ENCODE measurements at regions not wholly inside any gene's neighbourhood (a gene's known extent, or its start where the extent isn't known, plus 50 kb on each side); places are given as distances from the start of the nearest gene placed in this dataset.

DNA sequence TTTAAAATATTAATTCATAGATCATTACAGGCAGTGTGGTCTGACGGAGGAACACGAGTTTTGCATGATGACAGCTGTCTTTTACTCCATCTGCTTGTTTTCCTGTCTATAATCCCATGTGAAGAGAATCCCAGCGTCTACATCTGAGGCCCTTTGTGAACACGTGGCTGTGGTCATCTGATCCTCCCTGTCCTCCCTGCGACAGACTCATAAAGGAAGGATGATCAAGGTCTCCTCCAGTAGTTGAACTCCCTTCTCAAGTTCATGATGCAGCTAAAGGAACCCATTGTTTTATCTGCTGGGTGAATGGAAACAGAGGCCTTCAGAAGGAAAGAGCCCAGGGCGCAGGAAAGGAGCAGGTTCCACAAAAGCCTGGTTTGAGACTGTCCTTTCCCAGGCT lies 435.8 kb upstream of the JARID2 start:
- TF ChIP-seq KDM6A (CRISPR knock-in tag; IDR thresholded peaks at IDR 0.05; ENCODE audit: low read depth) = no peak
- TF ChIP-seq RAD21 (CRISPR knock-in tag; IDR thresholded peaks at IDR 0.05) = no peak
- TF ChIP-seq, protein P1, sequence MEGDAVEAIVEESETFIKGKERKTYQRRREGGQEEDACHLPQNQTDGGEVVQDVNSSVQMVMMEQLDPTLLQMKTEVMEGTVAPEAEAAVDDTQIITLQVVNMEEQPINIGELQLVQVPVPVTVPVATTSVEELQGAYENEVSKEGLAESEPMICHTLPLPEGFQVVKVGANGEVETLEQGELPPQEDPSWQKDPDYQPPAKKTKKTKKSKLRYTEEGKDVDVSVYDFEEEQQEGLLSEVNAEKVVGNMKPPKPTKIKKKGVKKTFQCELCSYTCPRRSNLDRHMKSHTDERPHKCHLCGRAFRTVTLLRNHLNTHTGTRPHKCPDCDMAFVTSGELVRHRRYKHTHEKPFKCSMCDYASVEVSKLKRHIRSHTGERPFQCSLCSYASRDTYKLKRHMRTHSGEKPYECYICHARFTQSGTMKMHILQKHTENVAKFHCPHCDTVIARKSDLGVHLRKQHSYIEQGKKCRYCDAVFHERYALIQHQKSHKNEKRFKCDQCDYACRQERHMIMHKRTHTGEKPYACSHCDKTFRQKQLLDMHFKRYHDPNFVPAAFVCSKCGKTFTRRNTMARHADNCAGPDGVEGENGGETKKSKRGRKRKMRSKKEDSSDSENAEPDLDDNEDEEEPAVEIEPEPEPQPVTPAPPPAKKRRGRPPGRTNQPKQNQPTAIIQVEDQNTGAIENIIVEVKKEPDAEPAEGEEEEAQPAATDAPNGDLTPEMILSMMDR (CRISPR knock-in tag; IDR thresholded peaks at IDR 0.05) = no peak
- TF ChIP-seq, protein P2, sequence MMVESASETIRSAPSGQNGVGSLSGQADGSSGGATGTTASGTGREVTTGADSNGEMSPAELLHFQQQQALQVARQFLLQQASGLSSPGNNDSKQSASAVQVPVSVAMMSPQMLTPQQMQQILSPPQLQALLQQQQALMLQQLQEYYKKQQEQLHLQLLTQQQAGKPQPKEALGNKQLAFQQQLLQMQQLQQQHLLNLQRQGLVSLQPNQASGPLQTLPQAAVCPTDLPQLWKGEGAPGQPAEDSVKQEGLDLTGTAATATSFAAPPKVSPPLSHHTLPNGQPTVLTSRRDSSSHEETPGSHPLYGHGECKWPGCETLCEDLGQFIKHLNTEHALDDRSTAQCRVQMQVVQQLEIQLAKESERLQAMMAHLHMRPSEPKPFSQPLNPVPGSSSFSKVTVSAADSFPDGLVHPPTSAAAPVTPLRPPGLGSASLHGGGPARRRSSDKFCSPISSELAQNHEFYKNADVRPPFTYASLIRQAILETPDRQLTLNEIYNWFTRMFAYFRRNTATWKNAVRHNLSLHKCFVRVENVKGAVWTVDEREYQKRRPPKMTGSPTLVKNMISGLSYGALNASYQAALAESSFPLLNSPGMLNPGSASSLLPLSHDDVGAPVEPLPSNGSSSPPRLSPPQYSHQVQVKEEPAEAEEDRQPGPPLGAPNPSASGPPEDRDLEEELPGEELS (CRISPR knock-in tag; IDR thresholded peaks at IDR 0.05) = no peak
- no peak for TF ChIP-seq POLR2G (IDR thresholded peaks at IDR 0.05; ENCODE audit: low read depth, low read length)
- TF ChIP-seq, protein P3, sequence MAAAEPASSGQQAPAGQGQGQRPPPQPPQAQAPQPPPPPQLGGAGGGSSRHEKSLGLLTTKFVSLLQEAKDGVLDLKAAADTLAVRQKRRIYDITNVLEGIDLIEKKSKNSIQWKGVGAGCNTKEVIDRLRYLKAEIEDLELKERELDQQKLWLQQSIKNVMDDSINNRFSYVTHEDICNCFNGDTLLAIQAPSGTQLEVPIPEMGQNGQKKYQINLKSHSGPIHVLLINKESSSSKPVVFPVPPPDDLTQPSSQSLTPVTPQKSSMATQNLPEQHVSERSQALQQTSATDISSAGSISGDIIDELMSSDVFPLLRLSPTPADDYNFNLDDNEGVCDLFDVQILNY (CRISPR knock-in tag; conservative IDR thresholded peaks at IDR 0.05) = no peak
- TF ChIP-seq ZNF558 (CRISPR knock-in tag; IDR thresholded peaks at IDR 0.05; ENCODE audit: borderline replicate concordance) = no peak
- TF ChIP-seq, protein P4, sequence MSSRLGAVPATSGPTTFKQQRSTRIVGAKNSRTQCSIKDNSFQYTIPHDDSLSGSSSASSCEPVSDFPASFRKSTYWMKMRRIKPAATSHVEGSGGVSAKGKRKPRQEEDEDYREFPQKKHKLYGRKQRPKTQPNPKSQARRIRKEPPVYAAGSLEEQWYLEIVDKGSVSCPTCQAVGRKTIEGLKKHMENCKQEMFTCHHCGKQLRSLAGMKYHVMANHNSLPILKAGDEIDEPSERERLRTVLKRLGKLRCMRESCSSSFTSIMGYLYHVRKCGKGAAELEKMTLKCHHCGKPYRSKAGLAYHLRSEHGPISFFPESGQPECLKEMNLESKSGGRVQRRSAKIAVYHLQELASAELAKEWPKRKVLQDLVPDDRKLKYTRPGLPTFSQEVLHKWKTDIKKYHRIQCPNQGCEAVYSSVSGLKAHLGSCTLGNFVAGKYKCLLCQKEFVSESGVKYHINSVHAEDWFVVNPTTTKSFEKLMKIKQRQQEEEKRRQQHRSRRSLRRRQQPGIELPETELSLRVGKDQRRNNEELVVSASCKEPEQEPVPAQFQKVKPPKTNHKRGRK (CRISPR knock-in tag; IDR thresholded peaks at IDR 0.05) = no peak
- no peak for TF ChIP-seq ZNF160 (CRISPR knock-in tag; IDR thresholded peaks at IDR 0.05)
- TF ChIP-seq, protein P5, sequence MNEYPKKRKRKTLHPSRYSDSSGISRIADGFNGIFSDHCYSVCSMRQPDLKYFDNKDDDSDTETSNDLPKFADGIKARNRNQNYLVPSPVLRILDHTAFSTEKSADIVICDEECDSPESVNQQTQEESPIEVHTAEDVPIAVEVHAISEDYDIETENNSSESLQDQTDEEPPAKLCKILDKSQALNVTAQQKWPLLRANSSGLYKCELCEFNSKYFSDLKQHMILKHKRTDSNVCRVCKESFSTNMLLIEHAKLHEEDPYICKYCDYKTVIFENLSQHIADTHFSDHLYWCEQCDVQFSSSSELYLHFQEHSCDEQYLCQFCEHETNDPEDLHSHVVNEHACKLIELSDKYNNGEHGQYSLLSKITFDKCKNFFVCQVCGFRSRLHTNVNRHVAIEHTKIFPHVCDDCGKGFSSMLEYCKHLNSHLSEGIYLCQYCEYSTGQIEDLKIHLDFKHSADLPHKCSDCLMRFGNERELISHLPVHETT (CRISPR knock-in tag; conservative IDR thresholded peaks at IDR 0.05) = no peak

Measured in HepG2 (cell line).